SK-N-SH (cell line): ENCODE measurements at regions not wholly inside any gene's neighbourhood (a gene's known extent, or its start where the extent isn't known, plus 50 kb on each side); places are given as distances from the start of the nearest gene placed in this dataset.

Source experiments
- CTCF ChIA-PET: fragments of 300-600, 350-600 bp; formaldehyde crosslinking; extraction: SDS; loops from one replicate; lab custom pipeline; 2021; lab: Yijun Ruan, JAX
- POLR2A ChIA-PET: fragments of 350-600 bp; sonication (Branson Sonifier 250); formaldehyde crosslinking; extraction: SDS; loops from one replicate; lab custom pipeline; 2020; ENCODE audit warnings: antibody characterized with exemption, inconsistent platforms; lab: Yijun Ruan, JAX
- DNase-seq: peaks from one replicate; pipeline ENCODE4 v3.0.0; 2012
- H2AFZ ChIP-seq: fragments of 200-600 bp; sonication (generic); 2 replicates; pipeline ENCODE4 v1.8.1; 2016; ENCODE audit warnings: antibody characterized with exemption, mild to moderate bottlenecking, low read depth
- H3F3A ChIP-seq: fragments of 200-600 bp; sonication (generic); replicated peaks from 2 replicates; pipeline ENCODE3; 2016; ENCODE audit warnings: antibody characterized with exemption, mild to moderate bottlenecking; ENCODE audit not compliant: insufficient read depth
- H3K27ac ChIP-seq, 2 experiments: fragments of 200-500 bp in 1 of 2; fragments of 200-600 bp in 1 of 2; sonication (Bioruptor generic) in 1 of 2; sonication (generic), shearing (Covaris generic) in 1 of 2; 2 replicates each; pipeline versions ENCODE4 v1.5.1 to v1.6.1; 2014 to 2016; ENCODE audit warnings: low read depth in 2 of 2, inconsistent platforms in 1 of 2, low read length in 1 of 2, mild to moderate bottlenecking in 1 of 2, mixed read lengths in 1 of 2
- H3K27me3 ChIP-seq: fragments of 200-600 bp; sonication (generic), shearing (Covaris generic); 2 replicates; pipeline ENCODE4 v1.6.1; 2016; ENCODE audit warnings: mixed run types; ENCODE audit not compliant: insufficient read depth
- H3K36me3 ChIP-seq, 2 experiments: fragments of 200-500 bp in 1 of 2; fragments of 200-600 bp in 1 of 2; sonication (Bioruptor generic) in 1 of 2; sonication (generic) in 1 of 2; replicated peaks in 1 of 2; 2 replicates each; pipeline versions ENCODE3 to v1.5.1; 2014 to 2016; ENCODE audit warnings: low read length in 1 of 2, mild to moderate bottlenecking in 1 of 2; ENCODE audit not compliant: insufficient read depth in 2 of 2, control insufficient read depth in 1 of 2
- H3K4me1 ChIP-seq, 2 experiments: fragments of 200-500 bp in 1 of 2; fragments of 200-600 bp in 1 of 2; sonication (Bioruptor generic) in 1 of 2; sonication (generic), shearing (Covaris generic) in 1 of 2; 2 replicates each; pipeline versions ENCODE4 v1.5.1 to v1.6.1; 2014 to 2016; ENCODE audit warnings: low read depth in 1 of 2, low read length in 1 of 2, mixed run types in 1 of 2; ENCODE audit not compliant: insufficient read depth in 2 of 2, control insufficient read depth in 1 of 2
- H3K4me2 ChIP-seq: fragments of 200-600 bp; sonication (generic), shearing (Covaris generic); 2 replicates; pipeline ENCODE4 v1.6.1; 2017; ENCODE audit warnings: mixed run types
- H3K4me3 ChIP-seq, 2 experiments: fragments of 200-500 bp in 1 of 2; fragments of 200-600 bp in 1 of 2; sonication (Bioruptor generic) in 1 of 2; sonication (generic), shearing (Covaris generic) in 1 of 2; 2 replicates each; pipeline versions ENCODE4 v1.5.1 to v1.8.1; 2014 to 2016; ENCODE audit warnings: low read depth in 2 of 2, inconsistent platforms in 1 of 2, low read length in 1 of 2, mild to moderate bottlenecking in 1 of 2, mixed read lengths in 1 of 2, moderate library complexity in 1 of 2
- H3K79me2 ChIP-seq: fragments of 200-600 bp; sonication (generic); 2 replicates; pipeline ENCODE4 v1.8.1; 2017; ENCODE audit warnings: mild to moderate bottlenecking; ENCODE audit not compliant: insufficient read depth
- H3K9ac ChIP-seq: fragments of 200-600 bp; sonication (generic); 2 replicates; pipeline ENCODE4 v1.6.1; 2017; ENCODE audit warnings: mixed run types
- H3K9me2 ChIP-seq: fragments of 200-600 bp; sonication (generic); 2 replicates; pipeline ENCODE4 v1.6.1; 2017; ENCODE audit warnings: mixed run types
- H3K9me3 ChIP-seq: fragments of 200-600 bp; sonication (generic); 2 replicates; pipeline ENCODE4 v1.6.1; 2017; ENCODE audit warnings: mixed run types, mild to moderate bottlenecking, moderate library complexity
- H4K20me1 ChIP-seq: fragments of 200-600 bp; sonication (generic); 2 replicates; pipeline ENCODE4 v1.6.1; 2017; ENCODE audit warnings: mild to moderate bottlenecking, mixed run types; ENCODE audit not compliant: insufficient read depth
- EZH2phosphoT487 ChIP-seq: fragments of 200-600 bp; sonication (generic); IDR thresholded peaks from 2 replicates; pipeline ENCODE4 v1.6.1; 2017; ENCODE audit warnings: low read depth, mixed run types, mild to moderate bottlenecking, antibody characterized with exemption, moderate library complexity, borderline replicate concordance
- GATA2 ChIP-seq: sonication (generic); formaldehyde crosslinking; IDR thresholded peaks from 2 replicates; pipeline ENCODE4 v1.5.0; 2020; ENCODE audit warnings: mild to moderate bottlenecking, missing genetic modification reagents
- MAX ChIP-seq: IDR thresholded peaks from 2 replicates; pipeline ENCODE4 v1.4.0; 2012; ENCODE audit warnings: low read depth
- NRF1 ChIP-seq: IDR thresholded peaks from 2 replicates; pipeline ENCODE4 v1.6.1; 2012; ENCODE audit warnings: low read depth, mild to moderate bottlenecking, low read length
- PBX3 ChIP-seq: IDR thresholded peaks from 2 replicates; pipeline ENCODE4; 2012
- RAD21 ChIP-seq: IDR thresholded peaks from 2 replicates; pipeline ENCODE4 v1.6.1; 2012; ENCODE audit warnings: mild to moderate bottlenecking, low read length
- RCOR1 ChIP-seq: fragments of 150-350 bp; IDR thresholded peaks from 2 replicates; pipeline ENCODE4 v1.6.1; 2017; ENCODE audit warnings: antibody characterized with exemption, low read length
- RFX5 ChIP-seq: IDR thresholded peaks from 2 replicates; pipeline ENCODE4 v1.6.1; 2012; ENCODE audit warnings: mild to moderate bottlenecking, improper control_type of control experiment, low read length
- TAF1 ChIP-seq: IDR thresholded peaks from 2 replicates; pipeline ENCODE4 v1.6.1; 2012; ENCODE audit warnings: low read depth, mild to moderate bottlenecking, low read length, moderate library complexity, borderline replicate concordance
- TCF12 ChIP-seq: IDR thresholded peaks from 2 replicates; pipeline ENCODE4 v1.4.0; 2012
- USF1 ChIP-seq: IDR thresholded peaks from 2 replicates; pipeline ENCODE4 v1.4.0; 2012; ENCODE audit warnings: low read depth, borderline replicate concordance
- USF2 ChIP-seq: fragments of 150-350 bp; IDR thresholded peaks from 2 replicates; pipeline ENCODE4 v1.6.1; 2017; ENCODE audit warnings: antibody characterized with exemption, low read length, low read depth, borderline replicate concordance
- ZBTB33 ChIP-seq: IDR thresholded peaks from 2 replicates; pipeline ENCODE4 v1.4.0; 2012; ENCODE audit warnings: low read depth, borderline replicate concordance
- WGBS: methylation state at CpG from one replicate; pipeline ENCODE4 v1.1.6; 2017; ENCODE audit warnings: low lambda C conversion rate; 5-methylcytosine and 5-hydroxymethylcytosine counted together

- Histone ChIP-seq H3F3A (no peaks in the 10 kb centered on the region), H4K20me1 (no peaks in the 10 kb centered on the region), H3K27ac (no peak overlapping the region), H3K9ac (no peak overlapping the region), H3K4me3 (no peak overlapping the region), H3K36me3 (no peaks in the 10 kb centered on the region), H2AFZ (no peak overlapping the region), H3K4me1 (no peaks in the 10 kb centered on the region), H3K27me3 (no peaks in the 10 kb centered on the region), H3K9me2 (no peaks in the 10 kb centered on the region), H3K9me3 (no peaks in the 10 kb centered on the region), H3K4me2 (no peak overlapping the region), H3K79me2 (no peaks in the 10 kb centered on the region)
- CTCF ChIA-PET: no interaction called here
- 3% methylated on average over 6 of the region's 6 CpGs for WGBS
- POLR2A ChIA-PET: no interaction called here
- TF ChIP-seq MAX (no peak), ZBTB33 (no peak), RAD21 (no peak), TAF1 (no peak), RCOR1 (no peak), USF1 (no peak), GATA2 (CRISPR knock-in tag) (no peak), RFX5 (no peak), USF2 (no peak), EZH2phosphoT487 (no peak), NRF1 (no peak), TCF12 (no peak), PBX3 (no peak)
- DNase-seq: no peak
Measured at GRCh38 chr9:23172979-23173637, 652.9 kb downstream of the ELAVL2 start.
